Stimulated activated effector memory CD8-positive, alpha-beta T cell treated with anti-CD3 and anti-CD28 coated beads, Interleukin-12 subunit alpha, Interleukin-12 subunit beta, amount 100 ng/mL, for 72 hours (primary cell): ENCODE measurements at regions not wholly inside any gene's neighbourhood (a gene's known extent, or its start where the extent isn't known, plus 50 kb on each side); places are given as distances from the start of the nearest gene placed in this dataset.
A peak's percentile ranks its signal among the peaks of the same experiment; 100 is the strongest.
"Not testable (repeated sequence)": the region's sequence is repeated elsewhere in the genome, so short reads cannot be mapped to it uniquely, and the experiment has no call there.

Experiments used
- ATAC-seq: fragments of 150-1000 bp; cut with Tn5 transposase; 2 replicates; pipeline ENCODE4 v1.10.0; 2021
- DNase-seq, 2 donors: peaks; one replicate each; pipeline ENCODE4 v3.0.0; 2021 to 2022; ENCODE audit warnings: low spot score in 2 of 2
- H3K27ac Mint-ChIP-seq: one replicate; pipeline ENCODE4 v1.8.0; 2022; ENCODE audit warnings: mild to moderate bottlenecking, mixed read lengths
- H3K36me3 Mint-ChIP-seq: one replicate; pipeline ENCODE4 v1.8.0; 2022; ENCODE audit warnings: mild to moderate bottlenecking, mixed read lengths
- H3K4me1 Mint-ChIP-seq: one replicate; pipeline ENCODE4 v1.8.0; 2022; ENCODE audit warnings: mixed read lengths
- H3K4me3 Mint-ChIP-seq: one replicate; pipeline ENCODE4 v1.8.0; 2022; ENCODE audit warnings: mild to moderate bottlenecking, mixed read lengths
- H3K9me3 Mint-ChIP-seq: one replicate; pipeline ENCODE4 v1.8.0; 2022; ENCODE audit warnings: mixed read lengths

- Mint-ChIP-seq H3K4me1 (peaks cover 16% of the 10 kb centered on the region), H3K4me3 (no peak overlapping the region), H3K36me3 (peaks cover 6% of the 10 kb centered on the region), H3K9me3 (peaks cover 6% of the 10 kb centered on the region), H3K27ac (no peak overlapping the region)
- DNase-seq = no peak
- no peak for ATAC-seq
Measured at GRCh38 chrX:42290608-42291007, 367.3 kb upstream of the CASK start.

- Mint-ChIP-seq H3K4me3 (peak overlapping the region; percentile 30), H3K4me1 (peaks cover 16% of the 10 kb centered on the region), H3K27ac (peak overlapping the region; percentile 82), H3K36me3 (peaks cover 6% of the 10 kb centered on the region), H3K9me3 (peaks cover 6% of the 10 kb centered on the region)
- peak; percentile 78 for ATAC-seq
- no peak for DNase-seq
Measured at GRCh38 chrX:42289492-42290385, 366.4 kb upstream of the CASK start.

DNA sequence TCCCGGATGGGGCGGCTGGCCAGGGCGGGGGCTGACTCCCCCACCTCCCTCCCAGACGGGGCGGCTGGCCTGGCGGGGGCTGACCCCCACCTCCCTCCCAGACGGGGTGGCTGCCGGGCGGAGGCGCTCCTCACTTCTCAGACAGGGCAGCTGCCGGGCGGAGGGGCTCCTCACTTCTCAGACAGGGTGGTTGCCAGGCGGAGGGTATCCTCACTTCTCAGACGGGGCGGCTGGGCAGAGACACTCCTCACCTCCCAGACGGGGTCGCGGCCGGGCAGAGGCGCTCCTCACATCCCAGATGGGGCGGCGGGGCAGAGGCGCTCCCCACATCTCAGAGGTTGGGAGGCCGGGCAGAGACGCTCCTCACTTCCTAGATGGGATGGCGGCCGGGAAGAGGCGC, 362.3 kb upstream of the CASK start:
- not testable (repeated sequence) for ATAC-seq, DNase-seq, H3K9me3 Mint-ChIP-seq, H3K36me3 Mint-ChIP-seq, H3K4me3 Mint-ChIP-seq, H3K27ac Mint-ChIP-seq
- peaks cover 16% of the 10 kb centered on the region for H3K4me1 Mint-ChIP-seq

DNA sequence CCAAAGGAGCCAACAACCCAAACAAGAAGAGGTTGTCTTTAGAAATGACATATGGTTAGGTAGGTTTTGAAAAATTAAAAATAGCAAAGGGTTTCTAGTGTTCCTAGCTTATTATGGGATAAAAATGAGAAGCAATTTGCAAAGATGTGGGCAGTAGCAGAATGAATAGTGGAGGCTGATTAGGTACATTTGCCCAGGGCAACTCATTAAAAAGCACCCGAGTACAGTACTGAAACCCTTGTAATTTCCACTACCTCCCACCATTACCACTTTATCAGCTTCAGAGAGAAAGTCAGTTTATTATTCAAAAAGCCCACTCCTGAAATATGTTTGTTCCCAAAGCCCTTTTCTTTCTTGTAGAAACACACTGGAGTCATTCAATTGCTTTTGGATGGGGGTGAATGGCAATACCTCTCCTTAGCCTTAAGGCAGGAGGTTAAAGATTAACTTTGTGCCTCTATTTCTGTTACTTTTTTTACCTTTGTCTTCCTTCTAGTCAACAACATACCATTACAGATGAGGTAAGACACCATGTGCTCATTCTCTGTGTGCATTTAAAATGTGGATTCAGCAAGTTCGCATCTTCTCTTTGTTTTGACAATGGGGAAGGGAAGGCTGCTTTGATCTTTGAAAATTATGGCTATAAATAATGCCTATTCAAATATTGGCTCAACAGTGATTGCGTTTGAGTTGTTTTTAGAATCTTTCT, 353.8 kb upstream of the CASK start:
- DNase-seq = no peak
- H3K36me3 Mint-ChIP-seq = no peaks in the 10 kb centered on the region
- peaks cover 3% of the 10 kb centered on the region for H3K9me3 Mint-ChIP-seq
- no peak overlapping the region for H3K4me3 Mint-ChIP-seq
- H3K27ac Mint-ChIP-seq = no peak overlapping the region
- peak; percentile 43 for ATAC-seq
- H3K4me1 Mint-ChIP-seq = no peaks in the 10 kb centered on the region

DNA sequence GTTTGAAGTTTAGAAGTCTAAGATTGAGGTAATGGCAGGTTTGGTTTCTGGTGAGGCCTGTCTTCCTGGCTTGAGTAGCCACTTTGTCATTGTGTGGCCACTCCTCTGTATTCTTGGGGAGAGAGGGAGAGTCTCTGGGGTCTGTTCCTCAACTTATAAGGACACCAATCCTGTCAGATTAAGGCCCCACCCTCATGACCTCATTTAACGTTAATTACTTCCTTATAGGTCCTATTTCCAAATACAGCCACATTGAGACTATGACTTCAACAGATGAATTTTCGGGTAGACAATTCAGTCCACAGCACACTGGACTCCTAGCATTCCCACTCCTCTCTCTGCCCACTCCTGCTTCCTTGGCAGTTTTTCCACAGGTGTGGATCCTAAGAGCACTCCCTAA, 350.8 kb upstream of the CASK start:
- no peak for DNase-seq
- Mint-ChIP-seq H3K4me1 (no peaks in the 10 kb centered on the region), H3K4me3 (no peak overlapping the region), H3K36me3 (no peaks in the 10 kb centered on the region), H3K9me3 (peaks cover 3% of the 10 kb centered on the region), H3K27ac (no peak overlapping the region)
- ATAC-seq = no peak

- H3K27ac Mint-ChIP-seq = no peak overlapping the region
- no peak for DNase-seq
- ATAC-seq = no peak
- no peaks in the 10 kb centered on the region for H3K4me1 Mint-ChIP-seq
- H3K36me3 Mint-ChIP-seq = no peaks in the 10 kb centered on the region
- peaks cover 3% of the 10 kb centered on the region for H3K9me3 Mint-ChIP-seq
- no peak overlapping the region for H3K4me3 Mint-ChIP-seq
Measured at GRCh38 chrX:42273387-42273786, 350.0 kb upstream of the CASK start.

DNA sequence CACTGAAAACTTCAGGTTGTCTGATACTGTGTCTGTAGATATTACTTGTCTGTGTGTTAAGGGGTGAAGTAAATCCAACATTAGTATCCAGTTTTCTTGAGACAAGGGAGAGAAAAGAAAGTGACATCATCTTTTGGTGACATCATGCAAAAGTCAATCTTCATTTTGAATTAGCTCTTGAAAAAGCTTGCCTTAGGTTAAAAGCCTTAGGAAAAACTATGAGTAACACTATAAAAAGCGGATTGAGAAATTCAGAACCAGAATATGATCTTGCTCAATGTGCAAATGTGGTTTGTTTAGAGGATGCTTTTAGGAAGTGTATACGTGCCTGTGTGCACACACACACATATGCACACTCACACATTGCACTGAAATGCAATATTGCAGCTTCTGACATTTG, 345.8 kb upstream of the CASK start:
- DNase-seq = no peak
- no peaks in the 10 kb centered on the region for H3K36me3 Mint-ChIP-seq

GRCh38 chrX:42260854-42261253, 337.5 kb upstream of the CASK start:
- Mint-ChIP-seq H3K27ac (no peak overlapping the region), H3K36me3 (no peaks in the 10 kb centered on the region), H3K4me3 (no peak overlapping the region), H3K4me1 (no peaks in the 10 kb centered on the region), H3K9me3 (peaks cover 2% of the 10 kb centered on the region)
- no peak for ATAC-seq
- DNase-seq = no peak

More for the DNA sequence above, 345.8 kb upstream of the CASK start:
- no peak for ATAC-seq
- H3K27ac Mint-ChIP-seq = no peak overlapping the region
- H3K9me3 Mint-ChIP-seq = peaks cover 3% of the 10 kb centered on the region
- no peaks in the 10 kb centered on the region for H3K4me1 Mint-ChIP-seq
- no peak overlapping the region for H3K4me3 Mint-ChIP-seq

DNA sequence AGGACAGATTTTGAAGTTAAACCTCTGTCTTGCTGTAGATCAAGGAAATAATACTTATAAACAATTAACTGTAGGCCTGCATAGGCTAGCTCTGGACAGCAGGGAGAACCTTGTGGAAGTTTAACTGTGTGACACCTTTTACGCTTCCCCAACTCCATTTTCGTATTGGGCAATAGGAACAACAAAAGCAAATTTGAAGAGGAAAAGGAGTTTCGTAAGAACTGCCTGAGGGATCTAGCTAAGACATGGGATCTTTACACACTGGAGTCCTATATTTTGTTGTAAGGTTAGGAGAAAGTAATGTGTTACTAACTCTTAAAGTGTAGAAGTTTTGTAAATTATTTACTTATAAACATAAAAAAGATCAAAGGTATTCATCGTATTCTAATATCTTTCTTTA, 324.9 kb upstream of the CASK start:
- no peaks in the 10 kb centered on the region for H3K4me1 Mint-ChIP-seq
- DNase-seq = no peak
- no peak overlapping the region for H3K27ac Mint-ChIP-seq
- no peak overlapping the region for H3K4me3 Mint-ChIP-seq
- no peaks in the 10 kb centered on the region for H3K36me3 Mint-ChIP-seq
- ATAC-seq = no peak
- H3K9me3 Mint-ChIP-seq = peaks cover 3% of the 10 kb centered on the region

- Mint-ChIP-seq H3K4me1 (no peaks in the 10 kb centered on the region), H3K36me3 (no peaks in the 10 kb centered on the region), H3K9me3 (peaks cover 3% of the 10 kb centered on the region), H3K27ac (no peak overlapping the region), H3K4me3 (no peak overlapping the region)
- ATAC-seq = no peak
- no peak for DNase-seq
Measured at GRCh38 chrX:42247241-42247640, 323.9 kb upstream of the CASK start.

GRCh38 chrX:42246814-42247213, 323.5 kb upstream of the CASK start:
- Mint-ChIP-seq H3K9me3 (peaks cover 3% of the 10 kb centered on the region), H3K27ac (no peak overlapping the region), H3K4me1 (no peaks in the 10 kb centered on the region), H3K4me3 (no peak overlapping the region), H3K36me3 (no peaks in the 10 kb centered on the region)
- DNase-seq (no peak), ATAC-seq (no peak)

DNA sequence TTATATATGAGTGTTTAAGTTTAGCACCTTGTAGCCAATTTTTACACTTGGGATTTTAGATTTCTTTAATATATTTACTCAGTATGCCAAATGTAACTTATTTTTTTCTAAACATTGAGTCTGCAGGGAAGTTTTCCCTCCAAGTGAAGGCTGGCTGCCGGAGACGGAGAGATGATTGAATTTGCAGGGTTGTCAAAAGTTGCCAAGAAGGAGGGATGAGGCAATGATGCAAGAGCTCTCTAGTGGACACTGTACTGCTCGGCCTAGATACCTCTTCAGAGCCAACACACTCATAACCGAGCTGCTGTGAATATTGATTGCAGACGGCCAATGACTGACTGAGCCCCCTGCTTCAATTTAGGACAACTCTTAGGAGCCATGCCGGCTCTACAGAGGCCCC, 318.6 kb upstream of the CASK start:
- Mint-ChIP-seq H3K27ac (no peak overlapping the region), H3K36me3 (no peaks in the 10 kb centered on the region), H3K4me3 (no peak overlapping the region), H3K4me1 (peaks cover 6% of the 10 kb centered on the region), H3K9me3 (no peaks in the 10 kb centered on the region)
- ATAC-seq (no peak), DNase-seq (no peak)

- no peak overlapping the region for H3K27ac Mint-ChIP-seq
- no peaks in the 10 kb centered on the region for H3K36me3 Mint-ChIP-seq
- no peak overlapping the region for H3K4me3 Mint-ChIP-seq
- ATAC-seq = no peak
- no peaks in the 10 kb centered on the region for H3K9me3 Mint-ChIP-seq
- no peak for DNase-seq
- H3K4me1 Mint-ChIP-seq = peaks cover 6% of the 10 kb centered on the region
Measured at GRCh38 chrX:42241421-42241820, 318.1 kb upstream of the CASK start.

DNA sequence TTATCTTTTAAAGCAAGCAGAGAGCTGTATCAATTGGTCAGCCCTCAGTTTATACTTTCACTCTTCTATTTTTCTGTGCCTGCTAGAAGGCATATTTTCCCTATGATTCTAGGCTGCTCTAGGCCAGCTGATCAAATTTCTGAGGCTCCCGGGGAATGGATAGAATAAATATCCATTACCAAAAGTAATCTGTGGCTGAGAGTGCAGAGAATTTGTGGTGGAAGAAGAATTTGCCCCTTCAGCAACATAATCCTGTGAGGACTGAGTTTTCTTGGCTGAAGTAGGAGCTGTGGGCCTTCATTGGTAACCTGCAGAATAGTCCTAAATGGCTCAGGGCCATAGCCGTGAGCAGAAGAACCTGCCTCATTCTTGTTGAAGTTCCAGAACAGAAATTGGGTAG, 314.6 kb upstream of the CASK start:
- Mint-ChIP-seq H3K4me1 (peaks cover 6% of the 10 kb centered on the region), H3K9me3 (no peaks in the 10 kb centered on the region), H3K27ac (no peak overlapping the region), H3K4me3 (no peak overlapping the region), H3K36me3 (no peaks in the 10 kb centered on the region)
- DNase-seq = no peak
- ATAC-seq = no peak

GRCh38 chrX:42229533-42229932, 306.2 kb upstream of the CASK start:
- no peak overlapping the region for H3K27ac Mint-ChIP-seq
- H3K36me3 Mint-ChIP-seq = peaks cover 6% of the 10 kb centered on the region
- H3K4me1 Mint-ChIP-seq = peaks cover 7% of the 10 kb centered on the region
- peaks cover 9% of the 10 kb centered on the region for H3K9me3 Mint-ChIP-seq
- H3K4me3 Mint-ChIP-seq = no peak overlapping the region
- ATAC-seq (peak; percentile 65), DNase-seq (no peak)

DNA sequence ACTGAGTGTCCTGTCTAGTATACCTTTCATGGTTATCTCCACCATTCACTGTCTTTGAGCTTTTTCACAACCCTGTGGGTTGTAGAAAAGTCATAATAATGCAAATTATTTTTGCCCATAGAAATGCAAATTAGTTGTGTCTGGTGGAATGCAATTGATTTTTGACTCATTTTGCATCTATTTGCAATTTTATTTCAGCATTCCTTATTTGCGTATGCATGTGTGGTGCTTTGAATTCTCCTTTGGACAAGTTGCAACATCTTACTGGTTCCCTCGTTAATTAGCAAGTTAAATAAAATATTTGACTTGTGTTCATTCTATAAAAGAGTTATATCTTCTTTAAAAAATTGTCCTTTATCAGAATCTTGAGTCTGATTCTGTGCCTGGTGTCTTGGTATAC, 297.3 kb upstream of the CASK start:
- Mint-ChIP-seq H3K4me3 (no peak overlapping the region), H3K36me3 (no peaks in the 10 kb centered on the region), H3K9me3 (no peaks in the 10 kb centered on the region), H3K4me1 (no peaks in the 10 kb centered on the region), H3K27ac (no peak overlapping the region)
- DNase-seq = no peak
- ATAC-seq = no peak
